ENCODE measurements at regions not wholly inside any gene's neighbourhood (a gene's known extent, or its start where the extent isn't known, plus 50 kb on each side); places are given as distances from the start of the nearest gene placed in this dataset.

GRCh38 chr9:91500509-91501014 is 76.9 kb upstream of the NFIL3 start:
- Histone ChIP-seq H3K79me2 (ENCODE audit: control insufficient read depth in 1 of 2, insufficient read depth in 2 of 2, low read length in 2 of 2) (no peaks in the 10 kb centered on the region), H2AFZ (ENCODE audit: low read length) (no peak overlapping the region), H3K4me2 (ENCODE audit: insufficient read depth in 1 of 2, low read depth in 2 of 2, low read length in 2 of 2) (no peak overlapping the region), H4K20me1 (replicated peaks in 1 of 2; ENCODE audit: control insufficient read depth in 1 of 2, insufficient read depth in 2 of 2, low read length in 2 of 2) (no peaks in the 10 kb centered on the region), H3K4ac (replicated peaks; ENCODE audit: insufficient read length, low read depth, low read length) (no peak overlapping the region), H4K5ac (ENCODE audit: insufficient read length, low read depth, low read length) (no peak overlapping the region), H3K4me3 (ENCODE audit: extremely low read depth in 1 of 4, insufficient read depth in 2 of 4, low read depth in 3 of 4, low read length in 4 of 4) (no peak overlapping the region), H3K56ac (replicated peaks; ENCODE audit: insufficient read length, low read depth, low read length) (no peak overlapping the region), H3K23me2 (ENCODE audit: low read depth, low read length) (no peaks in the 10 kb centered on the region), H2BK12ac (ENCODE audit: low read depth, low read length) (no peak overlapping the region), H2BK5ac (ENCODE audit: low read depth, low read length) (no peak overlapping the region), H3K27me3 (replicated peaks in 1 of 4; ENCODE audit: control insufficient read depth in 3 of 4, extremely low read depth in 1 of 4, insufficient read depth in 3 of 4, low read length in 3 of 4) (no peaks in the 10 kb centered on the region), H4K8ac (ENCODE audit: extremely low read depth, insufficient read depth, low read length) (no peak overlapping the region), H3K18ac (ENCODE audit: extremely low read depth, low read length) (no peak overlapping the region), H3K23ac (ENCODE audit: insufficient read length) (no peak overlapping the region), H3K9me3 (ENCODE audit: insufficient read depth in 2 of 2, low read depth in 1 of 2, low read length in 1 of 2) (no peaks in the 10 kb centered on the region), H3K79me1 (ENCODE audit: low read depth, low read length) (no peaks in the 10 kb centered on the region), H2BK15ac (ENCODE audit: low read length) (no peak overlapping the region), H3K14ac (ENCODE audit: insufficient read length) (no peak overlapping the region), H2BK120ac (replicated peaks; ENCODE audit: low read depth, low read length) (no peak overlapping the region), H4K91ac (replicated peaks; ENCODE audit: insufficient read length, low read length) (no peak overlapping the region), H3K36me3 (ENCODE audit: control insufficient read depth in 2 of 4, insufficient read depth in 4 of 4, low read length in 3 of 4) (no peaks in the 10 kb centered on the region), H3K9ac (replicated peaks in 1 of 4; ENCODE audit: extremely low read depth in 1 of 4, low read depth in 3 of 4, low read length in 3 of 4) (no peak overlapping the region), H2AK5ac (ENCODE audit: low read depth, low read length) (no peak overlapping the region), H3K27ac (ENCODE audit: low read depth, low read length) (no peak overlapping the region), H3K4me1 (replicated peaks in 1 of 4; ENCODE audit: control insufficient read depth in 3 of 4, insufficient read depth in 4 of 4, low read length in 3 of 4) (peaks cover 0 to 5% (median 2%) of the 10 kb centered on the region in 4 experiments; a peak in 3 of 7 replicates), H2BK20ac (ENCODE audit: low read length) (no peak overlapping the region)
- DNase-seq (ENCODE audit: low read depth in 1 of 2, low spot score in 2 of 2) (no peak), FAIRE-seq (no peak)
- WGBS, 2 experiments (ENCODE audit: extremely low coverage in 1 of 2, insufficient coverage in 1 of 2, insufficient read length in 1 of 2, insufficient replicate concordance in 2 of 2, low coverage in 1 of 2, low lambda C conversion rate in 2 of 2, missing lambda C conversion rate in 1 of 2): 94% methylated on average over 9 of the region's 9 CpGs; no CpG with 5 or more reads in 1 of the 2 experiments
- TF ChIP-seq SP4 (IDR thresholded peaks at IDR 0.05; ENCODE audit: low read length) (no peak), CTCF (IDR thresholded peaks at IDR 0.05; ENCODE audit: control extremely low read depth in 1 of 3, insufficient read depth in 1 of 3, low read depth in 1 of 3, low read length in 3 of 3) (no peak), MAFK (IDR thresholded peaks at IDR 0.05; ENCODE audit: low read depth, low read length) (no peak)
- ChIA-PET CTCF (ENCODE audit: partially characterized antibody) (no interaction called here), POLR2A (ENCODE audit: partially characterized antibody) (no interaction called here)

Measured in H1 (cell line).